ENCODE measurements at regions not wholly inside any gene's neighbourhood (a gene's known extent, or its start where the extent isn't known, plus 50 kb on each side); places are given as distances from the start of the nearest gene placed in this dataset.

DNA sequence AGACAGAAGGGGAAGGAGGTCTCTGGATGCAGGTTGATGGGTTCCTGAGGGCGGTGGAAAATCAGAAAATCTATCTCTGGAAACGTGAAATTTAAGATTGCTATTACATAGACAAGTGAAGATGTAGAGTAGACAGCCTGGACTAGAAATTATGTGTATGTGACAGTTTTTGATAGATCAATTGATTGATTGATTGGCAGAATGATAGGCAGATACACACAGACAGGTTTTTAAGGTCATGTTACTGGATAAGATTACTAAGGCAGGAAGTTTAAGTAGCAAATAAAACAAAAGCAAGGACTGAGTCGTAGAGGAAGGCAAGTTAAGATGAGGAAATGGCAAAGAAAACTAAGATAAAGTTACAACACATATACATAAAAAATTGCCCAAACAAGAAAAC is 124.7 kb downstream of the RGS21 start:
- no peak overlapping the region for H3K9ac ChIP-seq (ENCODE audit: low read length)
- no peak overlapping the region for H3K4me3 ChIP-seq (ENCODE audit: low read length)
- no peaks in the 10 kb centered on the region for H3F3A ChIP-seq (ENCODE audit: insufficient read depth, low read length, poor library complexity, severe bottlenecking)
- H3K9me2 ChIP-seq (ENCODE audit: insufficient read depth, low read length) = no peaks in the 10 kb centered on the region
- no peaks in the 10 kb centered on the region for H3K9me3 ChIP-seq (ENCODE audit: low read length)
- H2AFZ ChIP-seq (ENCODE audit: low read depth, low read length) = no peak overlapping the region
- no peaks in the 10 kb centered on the region for H4K20me1 ChIP-seq (ENCODE audit: insufficient read depth)
- no peaks in the 10 kb centered on the region for H3K27me3 ChIP-seq (ENCODE audit: insufficient read depth, low read depth, low read length)
- TF ChIP-seq EP300 (conservative IDR thresholded peaks at IDR 0.05; ENCODE audit: poor library complexity, severe bottlenecking) = peak; percentile 92
- peak; percentile 32 for TF ChIP-seq POLR2AphosphoS5 (IDR thresholded peaks at IDR 0.05)
- no peak for TF ChIP-seq CTCF (IDR thresholded peaks at IDR 0.05; ENCODE audit: poor library complexity, severe bottlenecking)
- no peak overlapping the region for H3K27ac ChIP-seq (ENCODE audit: low read length)
- H3K4me2 ChIP-seq (ENCODE audit: low read length) = no peak overlapping the region
- no peaks in the 10 kb centered on the region for H3K79me2 ChIP-seq (replicated peaks; ENCODE audit: insufficient read depth, low read length)
- H3K36me3 ChIP-seq (ENCODE audit: insufficient read depth, low read length) = no peaks in the 10 kb centered on the region

GRCh38 chr1:192442736-192443135 is 125.9 kb downstream of the RGS21 start:
- no peak overlapping the region for H3K27ac ChIP-seq (ENCODE audit: low read length)
- H3F3A ChIP-seq (ENCODE audit: insufficient read depth, low read length, poor library complexity, severe bottlenecking) = no peaks in the 10 kb centered on the region
- no peaks in the 10 kb centered on the region for H3K79me2 ChIP-seq (replicated peaks; ENCODE audit: insufficient read depth, low read length)
- no peaks in the 10 kb centered on the region for H3K27me3 ChIP-seq (ENCODE audit: insufficient read depth, low read depth, low read length)
- no peak overlapping the region for H3K4me2 ChIP-seq (ENCODE audit: low read length)
- TF ChIP-seq, protein P1, sequence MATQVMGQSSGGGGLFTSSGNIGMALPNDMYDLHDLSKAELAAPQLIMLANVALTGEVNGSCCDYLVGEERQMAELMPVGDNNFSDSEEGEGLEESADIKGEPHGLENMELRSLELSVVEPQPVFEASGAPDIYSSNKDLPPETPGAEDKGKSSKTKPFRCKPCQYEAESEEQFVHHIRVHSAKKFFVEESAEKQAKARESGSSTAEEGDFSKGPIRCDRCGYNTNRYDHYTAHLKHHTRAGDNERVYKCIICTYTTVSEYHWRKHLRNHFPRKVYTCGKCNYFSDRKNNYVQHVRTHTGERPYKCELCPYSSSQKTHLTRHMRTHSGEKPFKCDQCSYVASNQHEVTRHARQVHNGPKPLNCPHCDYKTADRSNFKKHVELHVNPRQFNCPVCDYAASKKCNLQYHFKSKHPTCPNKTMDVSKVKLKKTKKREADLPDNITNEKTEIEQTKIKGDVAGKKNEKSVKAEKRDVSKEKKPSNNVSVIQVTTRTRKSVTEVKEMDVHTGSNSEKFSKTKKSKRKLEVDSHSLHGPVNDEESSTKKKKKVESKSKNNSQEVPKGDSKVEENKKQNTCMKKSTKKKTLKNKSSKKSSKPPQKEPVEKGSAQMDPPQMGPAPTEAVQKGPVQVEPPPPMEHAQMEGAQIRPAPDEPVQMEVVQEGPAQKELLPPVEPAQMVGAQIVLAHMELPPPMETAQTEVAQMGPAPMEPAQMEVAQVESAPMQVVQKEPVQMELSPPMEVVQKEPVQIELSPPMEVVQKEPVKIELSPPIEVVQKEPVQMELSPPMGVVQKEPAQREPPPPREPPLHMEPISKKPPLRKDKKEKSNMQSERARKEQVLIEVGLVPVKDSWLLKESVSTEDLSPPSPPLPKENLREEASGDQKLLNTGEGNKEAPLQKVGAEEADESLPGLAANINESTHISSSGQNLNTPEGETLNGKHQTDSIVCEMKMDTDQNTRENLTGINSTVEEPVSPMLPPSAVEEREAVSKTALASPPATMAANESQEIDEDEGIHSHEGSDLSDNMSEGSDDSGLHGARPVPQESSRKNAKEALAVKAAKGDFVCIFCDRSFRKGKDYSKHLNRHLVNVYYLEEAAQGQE (IDR thresholded peaks at IDR 0.05; ENCODE audit: borderline replicate concordance) = no peak
- TF ChIP-seq EZH2 (IDR thresholded peaks at IDR 0.05; ENCODE audit: borderline replicate concordance, insufficient read depth, low read length, poor library complexity, severe bottlenecking) = no peak
- no peak for TF ChIP-seq MXI1 (conservative IDR thresholded peaks at IDR 0.05; ENCODE audit: poor library complexity, severe bottlenecking)
- TF ChIP-seq POLR2AphosphoS5 (IDR thresholded peaks at IDR 0.05) = no peak
- TF ChIP-seq RAD21 (conservative IDR thresholded peaks at IDR 0.05) = no peak
- TF ChIP-seq EP300 (conservative IDR thresholded peaks at IDR 0.05; ENCODE audit: poor library complexity, severe bottlenecking) = no peak
- TF ChIP-seq CTCF (IDR thresholded peaks at IDR 0.05; ENCODE audit: poor library complexity, severe bottlenecking) = no peak
- no peak for TF ChIP-seq TAF1 (IDR thresholded peaks at IDR 0.05; ENCODE audit: low read depth)
- no peak for TF ChIP-seq SMC3 (conservative IDR thresholded peaks at IDR 0.05; ENCODE audit: poor library complexity)
- no peak overlapping the region for H3K9ac ChIP-seq (ENCODE audit: low read length)
- H3K9me2 ChIP-seq (ENCODE audit: insufficient read depth, low read length) = no peaks in the 10 kb centered on the region
- H4K20me1 ChIP-seq (ENCODE audit: insufficient read depth) = no peaks in the 10 kb centered on the region
- no peaks in the 10 kb centered on the region for H3K9me3 ChIP-seq (ENCODE audit: low read length)
- H3K4me3 ChIP-seq (ENCODE audit: low read length) = no peak overlapping the region
- H2AFZ ChIP-seq (ENCODE audit: low read depth, low read length) = no peak overlapping the region
- no peaks in the 10 kb centered on the region for H3K36me3 ChIP-seq (ENCODE audit: insufficient read depth, low read length)
